ENCODE measurements at regions not wholly inside any gene's neighbourhood (a gene's known extent, or its start where the extent isn't known, plus 50 kb on each side); places are given as distances from the start of the nearest gene placed in this dataset.

DNA sequence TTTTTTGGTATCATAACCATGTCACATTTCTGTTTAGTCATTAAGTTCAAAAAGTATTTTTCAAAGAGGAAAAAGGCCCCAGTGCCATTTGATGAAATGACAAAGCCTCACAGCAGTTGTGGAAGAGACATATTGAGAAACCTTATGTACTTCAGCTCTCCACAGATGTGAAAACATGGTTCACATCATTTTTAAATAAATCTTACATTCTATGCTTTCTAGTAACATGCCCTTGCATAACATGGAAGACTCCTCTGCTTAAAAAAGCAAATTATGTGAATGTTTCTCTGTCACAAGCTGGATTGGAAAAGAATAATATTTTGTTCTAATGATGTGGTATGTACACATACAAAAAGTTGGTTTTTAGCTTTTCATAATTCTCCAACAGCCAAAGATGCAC lies 934.1 kb downstream of the NLGN4Y start:
- H3K4me3 ChIP-seq (ENCODE audit: low read length in 2 of 2) = no peak overlapping the region

DNA sequence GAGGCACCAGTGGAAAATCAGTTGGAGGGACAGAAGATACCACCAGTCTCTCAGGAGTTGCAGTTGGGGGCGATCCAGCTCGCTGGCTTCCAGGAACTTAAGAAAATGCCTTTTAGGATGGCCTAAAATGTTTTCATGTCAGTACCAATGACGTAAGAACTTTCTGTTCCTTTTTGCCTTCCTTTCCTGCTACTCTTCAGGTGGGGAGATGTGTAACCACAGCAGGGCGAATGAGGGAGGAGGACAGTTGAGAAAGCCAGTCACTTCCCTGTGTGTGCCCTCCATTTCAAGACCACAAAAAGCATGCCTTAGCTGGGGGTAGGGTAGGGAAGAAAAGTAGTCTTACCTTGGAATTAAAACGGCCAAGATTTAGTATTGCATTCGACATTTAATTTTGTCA lies 941.6 kb downstream of the NLGN4Y start:
- no peak overlapping the region for H3K4me3 ChIP-seq (ENCODE audit: low read length in 2 of 2)
- WGBS = 81% methylated on average over 6 of the region's 6 CpGs
- DNase-seq (ENCODE audit: low read depth in 6 of 9, low spot score in 9 of 9) = no peak
- no peaks in the 10 kb centered on the region for H3K36me3 ChIP-seq (ENCODE audit: control insufficient read depth in 2 of 2, insufficient read depth in 2 of 2, low read length in 1 of 2)
- no peak overlapping the region for H3K27ac ChIP-seq (ENCODE audit: low read depth in 1 of 2, low read length in 1 of 2)
- H3K27me3 ChIP-seq (ENCODE audit: control insufficient read depth in 2 of 2, insufficient read depth in 1 of 2, low read length in 1 of 2) = no peaks in the 10 kb centered on the region
- H3K4me1 ChIP-seq (ENCODE audit: control insufficient read depth in 2 of 2, insufficient read depth in 2 of 2, low read length in 2 of 2) = no peaks in the 10 kb centered on the region
- no peaks in the 10 kb centered on the region for H3K9me3 ChIP-seq (ENCODE audit: control insufficient read depth in 2 of 2, insufficient read depth in 1 of 2, low read length in 1 of 2)

More for the DNA sequence above, 934.1 kb downstream of the NLGN4Y start:
- no peaks in the 10 kb centered on the region for H3K9me3 ChIP-seq (ENCODE audit: control insufficient read depth in 2 of 2, insufficient read depth in 1 of 2, low read length in 1 of 2)
- H3K4me1 ChIP-seq (ENCODE audit: control insufficient read depth in 2 of 2, insufficient read depth in 2 of 2, low read length in 2 of 2) = no peaks in the 10 kb centered on the region
- no peak for DNase-seq (ENCODE audit: low read depth in 6 of 9, low spot score in 9 of 9)
- no peaks in the 10 kb centered on the region for H3K27me3 ChIP-seq (ENCODE audit: control insufficient read depth in 2 of 2, insufficient read depth in 1 of 2, low read length in 1 of 2)
- H3K27ac ChIP-seq (ENCODE audit: low read depth in 1 of 2, low read length in 1 of 2) = no peak overlapping the region
- no peaks in the 10 kb centered on the region for H3K36me3 ChIP-seq (ENCODE audit: control insufficient read depth in 2 of 2, insufficient read depth in 2 of 2, low read length in 1 of 2)

DNA sequence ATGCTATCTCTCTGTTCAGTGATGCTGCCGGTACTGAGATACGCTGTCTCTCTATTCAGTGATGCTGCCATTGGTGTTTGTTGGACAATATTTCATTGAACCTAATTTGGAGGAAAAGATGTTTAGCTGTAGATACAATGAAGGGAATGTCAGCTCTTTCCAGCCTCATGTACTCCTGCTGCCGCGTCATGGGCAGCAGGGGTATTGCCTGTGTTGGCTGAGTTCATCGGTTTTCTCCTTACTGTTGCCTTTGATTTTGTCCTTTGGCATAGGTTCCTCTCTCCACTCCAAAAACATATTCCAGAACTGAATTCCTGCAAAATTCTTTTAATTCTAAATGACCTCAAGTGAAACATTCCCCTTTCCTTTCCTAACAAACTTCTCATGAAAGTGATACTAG lies 942.6 kb downstream of the NLGN4Y start:
- H3K4me1 ChIP-seq (ENCODE audit: control insufficient read depth in 2 of 2, insufficient read depth in 2 of 2, low read length in 2 of 2) = no peaks in the 10 kb centered on the region
- no peak overlapping the region for H3K27ac ChIP-seq (ENCODE audit: low read depth in 1 of 2, low read length in 1 of 2)
- H3K9me3 ChIP-seq (ENCODE audit: control insufficient read depth in 2 of 2, insufficient read depth in 1 of 2, low read length in 1 of 2) = no peaks in the 10 kb centered on the region
- H3K4me3 ChIP-seq (ENCODE audit: low read length in 2 of 2) = no peak overlapping the region
- no peaks in the 10 kb centered on the region for H3K27me3 ChIP-seq (ENCODE audit: control insufficient read depth in 2 of 2, insufficient read depth in 1 of 2, low read length in 1 of 2)
- 98% methylated on average over 5 of the region's 5 CpGs for WGBS
- no peaks in the 10 kb centered on the region for H3K36me3 ChIP-seq (ENCODE audit: control insufficient read depth in 2 of 2, insufficient read depth in 2 of 2, low read length in 1 of 2)
- DNase-seq (ENCODE audit: low read depth in 6 of 9, low spot score in 9 of 9) = no peak

DNA sequence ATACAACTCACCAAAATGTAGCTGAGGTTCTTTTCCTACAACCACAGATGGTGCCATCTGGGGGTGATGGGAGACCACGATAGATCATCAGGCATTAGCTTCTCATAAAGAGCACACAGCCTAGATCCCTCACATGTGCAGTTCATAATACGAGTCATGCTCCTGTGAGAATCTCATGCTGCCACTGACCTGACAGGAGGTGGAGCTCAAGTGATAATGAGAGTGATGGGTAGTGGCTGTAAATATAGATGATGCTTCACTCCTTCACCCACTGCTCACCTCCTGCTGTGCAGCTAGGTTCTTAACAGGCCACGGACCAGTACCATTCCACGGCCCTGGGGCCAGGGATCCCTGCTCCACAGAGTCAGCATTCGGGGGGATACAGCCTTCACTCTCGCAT lies 943.8 kb downstream of the NLGN4Y start:
- 95% methylated on average over 6 of the region's 6 CpGs for WGBS
- no peak for DNase-seq (ENCODE audit: low read depth in 6 of 9, low spot score in 9 of 9)

DNA sequence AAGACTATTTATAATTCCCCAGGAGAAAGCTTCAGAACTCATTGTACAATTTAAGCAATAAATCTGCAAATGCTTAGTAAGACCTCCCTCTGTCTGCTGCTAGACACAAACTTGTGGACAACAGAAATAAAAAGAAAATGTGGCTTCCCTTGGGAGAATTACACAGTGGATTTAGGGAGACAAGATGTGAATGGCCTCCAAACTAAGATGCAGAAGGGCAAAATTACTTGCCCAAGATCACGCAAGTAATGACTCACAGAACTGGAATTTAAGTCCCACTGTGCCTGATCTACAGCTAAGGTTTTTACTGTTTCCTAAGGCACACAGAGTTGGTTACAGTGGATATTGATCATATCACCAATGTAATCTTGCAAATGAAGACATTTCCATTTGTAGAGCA lies 947.0 kb downstream of the NLGN4Y start:
- H3K36me3 ChIP-seq (ENCODE audit: control insufficient read depth in 2 of 2, insufficient read depth in 2 of 2, low read length in 1 of 2) = no peaks in the 10 kb centered on the region
- no peak overlapping the region for H3K27ac ChIP-seq (ENCODE audit: low read depth in 1 of 2, low read length in 1 of 2)
- no peaks in the 10 kb centered on the region for H3K9me3 ChIP-seq (ENCODE audit: control insufficient read depth in 2 of 2, insufficient read depth in 1 of 2, low read length in 1 of 2)
- no peak overlapping the region for H3K4me3 ChIP-seq (ENCODE audit: low read length in 2 of 2)
- no peaks in the 10 kb centered on the region for H3K27me3 ChIP-seq (ENCODE audit: control insufficient read depth in 2 of 2, insufficient read depth in 1 of 2, low read length in 1 of 2)
- 97% methylated on average over 1 of the region's 1 CpG for WGBS
- no peaks in the 10 kb centered on the region for H3K4me1 ChIP-seq (ENCODE audit: control insufficient read depth in 2 of 2, insufficient read depth in 2 of 2, low read length in 2 of 2)
- no peak for DNase-seq (ENCODE audit: low read depth in 6 of 9, low spot score in 9 of 9)

More for the DNA sequence above, 943.8 kb downstream of the NLGN4Y start:
- no peak overlapping the region for H3K4me3 ChIP-seq (ENCODE audit: low read length in 2 of 2)
- no peaks in the 10 kb centered on the region for H3K36me3 ChIP-seq (ENCODE audit: control insufficient read depth in 2 of 2, insufficient read depth in 2 of 2, low read length in 1 of 2)
- no peaks in the 10 kb centered on the region for H3K27me3 ChIP-seq (ENCODE audit: control insufficient read depth in 2 of 2, insufficient read depth in 1 of 2, low read length in 1 of 2)
- no peak overlapping the region for H3K27ac ChIP-seq (ENCODE audit: low read depth in 1 of 2, low read length in 1 of 2)
- H3K4me1 ChIP-seq (ENCODE audit: control insufficient read depth in 2 of 2, insufficient read depth in 2 of 2, low read length in 2 of 2) = no peaks in the 10 kb centered on the region
- no peaks in the 10 kb centered on the region for H3K9me3 ChIP-seq (ENCODE audit: control insufficient read depth in 2 of 2, insufficient read depth in 1 of 2, low read length in 1 of 2)

DNA sequence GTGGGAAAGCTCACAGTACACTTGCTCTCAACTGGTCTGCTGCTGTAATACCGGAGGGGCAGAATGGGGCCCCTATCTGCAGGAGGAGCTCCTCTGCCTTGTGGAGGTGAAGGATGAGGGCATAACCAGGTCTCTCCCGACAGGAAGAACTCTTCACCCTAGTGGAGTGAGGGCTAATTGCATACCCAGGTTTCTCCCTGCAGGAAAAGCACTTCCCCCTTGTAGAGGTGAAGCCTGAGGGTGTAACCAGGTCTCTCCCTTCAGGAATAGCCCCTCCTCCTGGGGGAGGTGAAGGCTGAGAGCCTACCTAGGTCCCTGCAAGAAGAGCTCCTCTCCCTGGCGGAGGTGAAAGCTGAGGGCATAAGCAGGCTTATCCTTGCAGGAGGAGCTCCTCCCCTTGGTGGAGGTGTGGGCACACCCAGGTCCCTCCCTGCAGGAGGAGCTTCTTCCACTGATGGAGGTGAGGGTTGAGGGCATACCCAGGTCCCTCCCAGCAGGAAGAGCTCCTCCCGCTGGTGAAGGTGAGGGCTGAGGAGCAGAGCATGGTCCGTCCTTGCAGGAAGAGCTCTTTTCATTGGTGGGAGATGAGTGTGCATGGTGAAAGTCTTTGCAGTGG lies 954.1 kb downstream of the NLGN4Y start:
- Histone ChIP-seq H3K36me3 (ENCODE audit: control insufficient read depth in 2 of 2, insufficient read depth in 2 of 2, low read length in 1 of 2) (no peaks in the 10 kb centered on the region), H3K4me3 (ENCODE audit: low read length in 2 of 2) (no peak overlapping the region), H3K27me3 (ENCODE audit: control insufficient read depth in 2 of 2, insufficient read depth in 1 of 2, low read length in 1 of 2) (no peaks in the 10 kb centered on the region), H3K9me3 (ENCODE audit: control insufficient read depth in 2 of 2, insufficient read depth in 1 of 2, low read length in 1 of 2) (no peaks in the 10 kb centered on the region), H3K27ac (ENCODE audit: low read depth in 1 of 2, low read length in 1 of 2) (no peak overlapping the region), H3K4me1 (ENCODE audit: control insufficient read depth in 2 of 2, insufficient read depth in 2 of 2, low read length in 2 of 2) (no peaks in the 10 kb centered on the region)
- DNase-seq (ENCODE audit: low read depth in 6 of 9, low spot score in 9 of 9) = no peak
- 81% methylated on average over 5 of the region's 5 CpGs for WGBS

DNA sequence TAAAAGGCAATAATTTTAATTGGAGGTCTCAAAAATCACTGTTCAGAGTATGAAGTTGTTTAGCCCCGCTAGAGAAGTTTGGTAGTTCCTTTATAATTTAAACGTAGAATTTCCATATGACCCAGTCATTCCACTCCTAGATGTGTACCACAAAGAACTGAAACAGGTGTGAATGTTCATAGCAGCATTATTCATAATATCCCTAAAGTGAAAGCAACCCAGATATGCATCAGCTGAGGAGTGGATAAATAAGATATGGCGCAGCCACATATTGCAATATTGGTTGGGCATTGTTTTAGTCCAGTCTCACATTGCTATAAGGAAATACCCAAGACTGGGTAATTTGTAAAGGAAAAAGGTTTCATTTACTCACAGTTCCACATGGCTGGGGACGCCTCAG lies 976.2 kb downstream of the NLGN4Y start:
- no peak overlapping the region for H3K4me3 ChIP-seq (ENCODE audit: low read length in 2 of 2)
- 92% methylated on average over 4 of the region's 4 CpGs for WGBS
- no peaks in the 10 kb centered on the region for H3K36me3 ChIP-seq (ENCODE audit: control insufficient read depth in 2 of 2, insufficient read depth in 2 of 2, low read length in 1 of 2)
- H3K27ac ChIP-seq (ENCODE audit: low read depth in 1 of 2, low read length in 1 of 2) = no peak overlapping the region
- H3K4me1 ChIP-seq (ENCODE audit: control insufficient read depth in 2 of 2, insufficient read depth in 2 of 2, low read length in 2 of 2) = no peaks in the 10 kb centered on the region
- H3K27me3 ChIP-seq (ENCODE audit: control insufficient read depth in 2 of 2, insufficient read depth in 1 of 2, low read length in 1 of 2) = no peaks in the 10 kb centered on the region
- H3K9me3 ChIP-seq (ENCODE audit: control insufficient read depth in 2 of 2, insufficient read depth in 1 of 2, low read length in 1 of 2) = no peaks in the 10 kb centered on the region
- no peak for DNase-seq (ENCODE audit: low read depth in 6 of 9, low spot score in 9 of 9)

DNA sequence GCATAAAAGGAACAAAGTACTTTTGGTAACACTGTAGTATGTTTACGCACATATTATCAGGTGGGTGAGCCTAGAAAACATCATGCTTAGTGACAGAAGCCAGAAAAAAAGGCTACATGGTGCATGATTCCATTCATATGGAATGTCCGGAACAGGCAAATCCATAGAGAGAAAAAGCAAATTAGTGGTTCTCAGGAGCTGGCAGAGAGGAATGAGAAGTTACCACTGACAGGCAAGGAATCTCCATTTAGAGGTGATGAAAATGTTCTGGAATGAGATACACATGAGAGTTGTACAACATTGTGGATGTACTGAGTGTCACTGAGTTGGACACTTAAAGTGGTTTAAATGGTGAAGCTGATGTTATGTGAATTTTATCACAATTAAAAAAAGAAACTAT lies 976.9 kb downstream of the NLGN4Y start:
- DNase-seq (ENCODE audit: low read depth in 6 of 9, low spot score in 9 of 9) = no peak
- 93% methylated on average over 2 of the region's 2 CpGs for WGBS

DNA sequence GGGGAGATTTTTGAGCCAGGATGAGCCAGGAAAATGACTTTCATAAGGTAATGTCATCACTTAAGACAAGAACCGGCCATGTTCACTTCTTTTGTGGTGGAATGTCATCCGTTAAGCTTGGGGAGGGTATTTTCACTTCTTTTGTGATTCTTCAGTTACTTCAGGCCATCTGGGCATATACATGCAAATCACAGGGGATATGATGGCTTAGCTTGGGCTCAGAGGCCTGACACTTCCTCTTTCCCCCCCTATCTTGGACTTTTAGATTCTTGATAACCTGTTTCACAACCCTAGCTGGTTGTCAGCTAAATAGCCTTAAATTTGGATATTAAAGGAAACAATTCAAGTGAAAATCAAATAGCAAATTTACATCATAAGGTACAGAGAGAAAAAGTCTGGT lies 986.0 kb downstream of the NLGN4Y start:
- Histone ChIP-seq H3K36me3 (ENCODE audit: control insufficient read depth in 2 of 2, insufficient read depth in 2 of 2, low read length in 1 of 2) (no peaks in the 10 kb centered on the region), H3K27me3 (ENCODE audit: control insufficient read depth in 2 of 2, insufficient read depth in 1 of 2, low read length in 1 of 2) (no peaks in the 10 kb centered on the region), H3K4me3 (ENCODE audit: low read length in 2 of 2) (no peak overlapping the region), H3K27ac (ENCODE audit: low read depth in 1 of 2, low read length in 1 of 2) (no peak overlapping the region), H3K4me1 (ENCODE audit: control insufficient read depth in 2 of 2, insufficient read depth in 2 of 2, low read length in 2 of 2) (no peaks in the 10 kb centered on the region), H3K9me3 (ENCODE audit: control insufficient read depth in 2 of 2, insufficient read depth in 1 of 2, low read length in 1 of 2) (no peaks in the 10 kb centered on the region)
- DNase-seq (ENCODE audit: low read depth in 6 of 9, low spot score in 9 of 9) = no peak
- 58% methylated on average over 2 of the region's 2 CpGs for WGBS

More for the DNA sequence above, 976.9 kb downstream of the NLGN4Y start:
- Histone ChIP-seq H3K4me1 (ENCODE audit: control insufficient read depth in 2 of 2, insufficient read depth in 2 of 2, low read length in 2 of 2) (no peaks in the 10 kb centered on the region), H3K4me3 (ENCODE audit: low read length in 2 of 2) (no peak overlapping the region), H3K36me3 (ENCODE audit: control insufficient read depth in 2 of 2, insufficient read depth in 2 of 2, low read length in 1 of 2) (no peaks in the 10 kb centered on the region), H3K27ac (ENCODE audit: low read depth in 1 of 2, low read length in 1 of 2) (no peak overlapping the region), H3K27me3 (ENCODE audit: control insufficient read depth in 2 of 2, insufficient read depth in 1 of 2, low read length in 1 of 2) (no peaks in the 10 kb centered on the region), H3K9me3 (ENCODE audit: control insufficient read depth in 2 of 2, insufficient read depth in 1 of 2, low read length in 1 of 2) (no peaks in the 10 kb centered on the region)

Measured in thymus (tissue), 11 donors.